Esophagus (tissue), 2 donors: ENCODE measurements at regions not wholly inside any gene's neighbourhood (a gene's known extent, or its start where the extent isn't known, plus 50 kb on each side); places are given as distances from the start of the nearest gene placed in this dataset.
"Not testable (repeated sequence)": the region's sequence is repeated elsewhere in the genome, so short reads cannot be mapped to it uniquely, and the experiment has no call there.

Source experiments
- H3K27ac ChIP-seq, 2 donors: one replicate each; pipeline ENCODE4 v1.5.1; 2013; ENCODE audit warnings: low read depth in 2 of 2, mild to moderate bottlenecking in 2 of 2, inconsistent platforms in 1 of 2, low read length in 1 of 2, moderate library complexity in 1 of 2
- H3K27me3 ChIP-seq, 2 donors: one replicate each; pipeline ENCODE4 v1.6.1; 2013; ENCODE audit warnings: low read length in 2 of 2, control low read depth in 1 of 2, mild to moderate bottlenecking in 1 of 2; ENCODE audit not compliant: insufficient read depth in 2 of 2, control insufficient read depth in 1 of 2
- H3K36me3 ChIP-seq, 2 donors: one replicate each; pipeline ENCODE4 v1.6.1; 2013; ENCODE audit warnings: low read length in 1 of 2; ENCODE audit not compliant: control insufficient read depth in 2 of 2, insufficient read depth in 2 of 2
- H3K4me1 ChIP-seq, 2 donors: one replicate each; pipeline ENCODE4 v1.6.1; 2013; ENCODE audit warnings: low read length in 1 of 2; ENCODE audit not compliant: control insufficient read depth in 2 of 2, insufficient read depth in 2 of 2
- H3K4me3 ChIP-seq, 2 donors: one replicate each; pipeline ENCODE4 v1.5.1; 2013; ENCODE audit warnings: low read length in 2 of 2, mild to moderate bottlenecking in 2 of 2, low read depth in 1 of 2, moderate library complexity in 1 of 2
- H3K9me3 ChIP-seq, 2 donors: one replicate each; pipeline ENCODE4 v1.6.1; 2013; ENCODE audit warnings: mild to moderate bottlenecking in 2 of 2, low read depth in 1 of 2, low read length in 1 of 2, moderate library complexity in 1 of 2; ENCODE audit not compliant: control insufficient read depth in 2 of 2, insufficient read depth in 1 of 2
- WGBS, 2 donors: extraction: QIAGEN DNeasy Blood & Tissue Kit; methylation state at CpG; one replicate each; pipeline ENCODE4 v1.1.7; 2013; 5-methylcytosine and 5-hydroxymethylcytosine counted together
- donor health status: healthy with polysubstance abuse.
- donor health status: Bipolar disorder and iron deficiency.

DNA sequence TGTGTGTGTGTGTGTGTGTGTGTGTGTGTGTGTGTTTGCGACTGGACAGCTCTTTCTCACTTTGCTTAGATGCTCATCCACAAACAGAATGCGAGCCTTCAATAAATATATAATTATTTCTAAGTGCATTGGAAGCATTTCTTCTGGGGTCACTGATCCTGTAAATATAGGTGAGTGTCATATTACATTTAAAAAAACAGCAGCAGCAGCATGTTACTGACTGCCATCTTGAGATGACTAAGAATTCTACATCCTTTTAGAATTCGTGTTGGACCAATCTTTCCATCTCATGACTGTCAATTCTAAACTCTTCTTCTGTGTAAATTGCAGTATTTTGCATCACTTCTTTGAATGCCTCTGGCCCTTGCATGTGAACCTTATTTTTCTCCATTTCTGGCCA lies 238.0 kb upstream of the DDI1 start:
- 75 to 84% methylated on average over 3 of the region's 3 CpGs for whole genome bisulfite sequencing, 2 donors
- no peaks in the 10 kb centered on the region for H3K9me3 ChIP-seq
- H3K4me3 ChIP-seq: no peak overlapping the region
- H3K27ac ChIP-seq: no peak overlapping the region
- H3K27me3 ChIP-seq: no peaks in the 10 kb centered on the region
- no peaks in the 10 kb centered on the region for H3K4me1 ChIP-seq
- H3K36me3 ChIP-seq: no peaks in the 10 kb centered on the region

DNA sequence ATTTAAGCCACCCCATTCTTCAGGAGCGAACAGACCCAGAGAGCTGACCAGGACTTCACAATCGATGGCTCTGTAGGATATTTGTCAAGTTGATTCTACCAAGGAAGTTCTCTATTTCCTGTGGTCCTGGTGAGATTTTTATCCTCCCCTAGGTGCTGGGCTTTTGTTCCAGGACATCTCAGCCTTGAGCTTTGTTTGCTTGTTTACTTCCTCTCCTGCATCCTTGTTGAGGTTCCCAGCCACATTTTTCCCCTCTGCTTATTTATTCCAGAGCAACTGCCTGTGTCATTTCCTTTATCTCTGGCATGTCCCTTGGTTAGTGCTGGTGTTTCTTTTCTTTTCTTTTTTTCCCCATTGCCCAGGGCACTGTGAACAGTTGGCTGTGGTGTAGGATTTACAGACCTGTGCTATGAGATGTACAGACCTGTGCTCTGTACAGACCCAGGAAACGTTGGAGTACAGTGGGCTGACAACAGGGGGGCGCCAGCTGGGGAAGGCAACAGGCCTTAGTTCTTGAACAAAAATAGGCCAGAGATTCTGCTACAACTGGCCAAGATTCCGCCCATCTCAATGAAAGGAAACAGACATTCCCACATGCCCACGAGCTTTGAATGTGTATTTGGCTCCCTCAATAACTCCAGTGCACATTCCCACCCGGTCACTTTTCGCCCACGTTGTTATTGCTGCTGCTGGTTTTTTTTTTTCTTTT lies 235.9 kb upstream of the DDI1 start:
- peak overlapping the region in 1 of 2 donors; percentile 4 for H3K27ac ChIP-seq

DNA sequence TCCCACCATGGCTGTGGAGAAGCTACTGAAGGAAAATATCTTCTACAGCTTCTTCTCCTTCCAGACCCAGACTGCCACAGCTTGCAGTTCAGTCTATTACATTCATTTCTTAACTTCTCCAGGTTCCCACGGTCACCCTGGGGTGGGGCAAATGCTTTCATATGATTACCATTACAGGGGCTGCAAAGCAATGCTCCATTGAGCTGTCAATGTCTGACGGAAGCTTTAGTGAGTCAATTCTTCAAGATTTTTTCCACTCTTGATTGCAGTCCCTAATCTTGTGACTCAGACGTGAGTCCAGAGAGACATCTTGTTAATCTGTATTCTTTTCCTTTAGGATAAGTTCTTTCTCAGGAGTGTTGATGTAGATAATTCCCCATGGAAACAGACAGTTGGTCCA lies 233.4 kb upstream of the DDI1 start:
- Histone ChIP-seq H3K36me3 (no peaks in the 10 kb centered on the region), H3K27me3 (no peaks in the 10 kb centered on the region), H3K9me3 (no peaks in the 10 kb centered on the region), H3K4me3 (no peak overlapping the region), H3K27ac (no peak overlapping the region), H3K4me1 (no peaks in the 10 kb centered on the region)
- WGBS, 2 donors: 67 to 79% methylated on average over 3 of the region's 3 CpGs

More for the DNA sequence above, 235.9 kb upstream of the DDI1 start:
- WGBS, 2 donors: 58 to 69% methylated on average over 9 of the region's 9 CpGs
- Histone ChIP-seq H3K4me3 (no peak overlapping the region), H3K36me3 (no peaks in the 10 kb centered on the region), H3K4me1 (no peaks in the 10 kb centered on the region), H3K27me3 (no peaks in the 10 kb centered on the region), H3K9me3 (no peaks in the 10 kb centered on the region)

DNA sequence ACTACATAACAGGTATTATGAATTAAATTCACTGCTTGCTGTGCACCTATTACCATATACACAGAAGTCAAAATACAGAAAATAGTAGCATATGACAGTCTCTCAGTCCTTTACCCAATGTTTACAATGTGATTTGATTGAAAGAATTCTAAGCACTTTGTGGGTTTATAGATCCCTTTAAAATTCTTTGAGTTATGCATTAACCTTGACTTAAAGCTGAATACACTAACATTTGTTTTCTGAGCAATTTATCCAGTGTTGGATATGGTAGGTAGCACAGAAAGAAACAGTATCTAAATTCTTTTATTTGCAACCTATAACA lies 230.8 kb upstream of the DDI1 start:
- Histone ChIP-seq H3K4me1 (no peaks in the 10 kb centered on the region), H3K27me3 (no peaks in the 10 kb centered on the region), H3K4me3 (no peak overlapping the region), H3K9me3 (no peaks in the 10 kb centered on the region), H3K27ac (no peak overlapping the region), H3K36me3 (no peaks in the 10 kb centered on the region)

DNA sequence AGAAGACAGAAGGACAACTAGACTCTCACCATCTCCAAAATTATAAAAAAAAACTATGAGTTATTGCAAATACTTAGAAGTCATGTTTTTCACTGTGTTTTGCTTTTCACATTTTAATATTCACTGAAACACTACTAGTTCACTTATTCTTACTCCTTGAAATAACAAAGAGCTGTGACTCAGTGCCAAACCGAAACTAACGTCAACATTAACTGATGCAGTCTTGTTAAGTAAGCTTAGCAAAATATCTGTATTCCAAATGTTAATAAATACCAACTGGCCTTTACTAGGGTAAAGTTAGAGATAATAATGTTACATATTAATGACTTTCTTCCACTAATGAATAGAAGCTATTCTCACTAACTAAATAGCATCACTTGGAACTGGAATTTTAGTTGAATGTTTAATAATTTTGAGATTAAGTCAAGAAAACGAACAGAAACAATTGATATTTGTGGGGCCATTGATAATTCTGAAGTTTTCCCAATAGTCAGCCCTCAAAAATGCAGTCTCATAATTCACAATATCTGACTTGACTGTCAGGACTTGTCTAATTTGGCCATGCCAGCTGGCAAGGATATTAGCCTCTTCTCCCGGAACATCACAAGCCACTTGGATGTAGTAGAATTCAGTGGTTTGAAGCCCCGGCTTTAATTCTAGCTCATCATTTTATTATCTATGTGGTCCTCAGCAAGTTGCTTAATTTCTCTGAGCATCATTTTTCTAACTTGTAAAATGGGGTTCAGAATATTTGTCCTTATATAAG lies 230.1 kb upstream of the DDI1 start:
- no peak overlapping the region for H3K27ac ChIP-seq
- no peaks in the 10 kb centered on the region for H3K4me1 ChIP-seq
- no peak overlapping the region for H3K4me3 ChIP-seq
- no peaks in the 10 kb centered on the region for H3K27me3 ChIP-seq
- no peaks in the 10 kb centered on the region for H3K36me3 ChIP-seq
- WGBS, 2 donors: 27 to 32% methylated on average over 5 of the region's 5 CpGs
- H3K9me3 ChIP-seq: no peaks in the 10 kb centered on the region

DNA sequence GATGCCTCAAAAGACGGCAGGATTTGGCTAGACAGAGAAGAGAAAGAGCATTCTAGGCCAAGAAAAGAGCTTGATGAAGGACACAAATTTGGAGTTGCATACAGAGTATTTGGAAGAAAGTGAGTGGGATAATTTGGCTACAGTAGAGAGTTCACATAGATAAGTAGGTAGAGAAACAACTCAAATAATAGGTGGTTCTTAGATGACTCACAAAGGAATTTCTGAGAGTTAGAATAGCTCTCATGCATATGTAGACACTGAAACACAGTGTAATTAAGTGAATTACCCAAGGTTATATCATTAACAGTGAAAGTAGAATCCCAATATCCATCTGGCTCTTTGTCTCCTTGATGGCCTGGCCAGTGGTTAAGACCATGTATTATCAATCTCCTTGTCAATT lies 228.6 kb upstream of the DDI1 start:
- no peak overlapping the region for H3K27ac ChIP-seq

DNA sequence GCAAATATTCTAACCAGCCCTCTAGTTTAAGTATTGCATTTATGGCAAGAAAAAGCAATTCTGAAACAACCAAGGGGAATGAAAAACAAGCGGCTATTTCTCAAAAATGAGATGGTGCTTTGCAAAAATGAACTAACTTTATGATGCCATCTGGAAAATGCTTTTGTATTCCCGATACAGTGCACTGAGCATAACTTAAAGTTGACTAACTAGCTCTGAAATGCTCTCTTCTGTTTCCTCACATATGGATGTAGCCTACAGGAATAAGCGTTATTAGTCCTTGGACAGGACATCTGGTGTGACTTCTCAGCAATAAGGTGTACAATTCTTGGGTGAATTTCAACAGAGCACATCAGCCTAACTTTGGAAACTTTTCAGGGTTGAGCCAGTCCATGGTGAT lies 228.2 kb upstream of the DDI1 start:
- Histone ChIP-seq H3K4me1 (no peaks in the 10 kb centered on the region), H3K9me3 (no peaks in the 10 kb centered on the region), H3K27ac (no peak overlapping the region), H3K27me3 (no peaks in the 10 kb centered on the region), H3K36me3 (no peaks in the 10 kb centered on the region), H3K4me3 (no peak overlapping the region)
- 88 to 95% methylated on average over 3 of the region's 3 CpGs for WGBS, 2 donors

More for the DNA sequence above, 228.6 kb upstream of the DDI1 start:
- H3K4me3 ChIP-seq: no peak overlapping the region
- no peaks in the 10 kb centered on the region for H3K4me1 ChIP-seq
- no peaks in the 10 kb centered on the region for H3K36me3 ChIP-seq
- H3K9me3 ChIP-seq: no peaks in the 10 kb centered on the region
- H3K27me3 ChIP-seq: no peaks in the 10 kb centered on the region
- 42 to 58% methylated on average over 1 of the region's 1 CpG for WGBS, 2 donors

DNA sequence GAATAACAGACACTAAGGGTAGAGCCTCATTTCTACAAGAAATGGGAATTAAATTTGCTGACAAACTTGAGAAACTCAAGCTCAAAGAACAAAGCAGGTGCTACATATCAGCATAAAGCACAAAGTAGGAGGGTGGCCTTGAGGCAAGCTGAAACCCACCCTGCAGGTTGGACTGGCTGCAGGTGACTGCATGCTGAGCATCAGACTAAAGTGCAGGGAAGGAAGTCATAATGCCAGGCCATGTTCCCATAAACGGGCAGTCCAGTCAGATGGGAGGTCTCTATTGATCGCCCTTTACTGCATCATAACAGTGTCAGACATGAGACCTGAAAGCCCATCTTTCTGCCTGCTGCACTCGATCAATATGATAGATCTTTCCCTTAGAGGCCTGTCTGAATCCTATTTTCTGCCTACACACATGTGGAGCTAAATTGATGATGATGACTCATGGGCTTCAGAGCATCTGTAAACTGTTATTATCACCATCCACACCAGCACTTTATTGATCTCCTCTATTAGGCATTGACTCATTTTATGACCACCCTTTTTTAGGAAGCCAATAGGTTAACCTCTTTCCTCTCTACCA lies 224.5 kb upstream of the DDI1 start:
- H3K27me3 ChIP-seq: no peaks in the 10 kb centered on the region
- WGBS, 2 donors: 68 to 73% methylated on average over 3 of the region's 3 CpGs
- no peaks in the 10 kb centered on the region for H3K9me3 ChIP-seq
- H3K36me3 ChIP-seq: no peaks in the 10 kb centered on the region
- no peak overlapping the region for H3K27ac ChIP-seq
- no peak overlapping the region for H3K4me3 ChIP-seq
- no peaks in the 10 kb centered on the region for H3K4me1 ChIP-seq

DNA sequence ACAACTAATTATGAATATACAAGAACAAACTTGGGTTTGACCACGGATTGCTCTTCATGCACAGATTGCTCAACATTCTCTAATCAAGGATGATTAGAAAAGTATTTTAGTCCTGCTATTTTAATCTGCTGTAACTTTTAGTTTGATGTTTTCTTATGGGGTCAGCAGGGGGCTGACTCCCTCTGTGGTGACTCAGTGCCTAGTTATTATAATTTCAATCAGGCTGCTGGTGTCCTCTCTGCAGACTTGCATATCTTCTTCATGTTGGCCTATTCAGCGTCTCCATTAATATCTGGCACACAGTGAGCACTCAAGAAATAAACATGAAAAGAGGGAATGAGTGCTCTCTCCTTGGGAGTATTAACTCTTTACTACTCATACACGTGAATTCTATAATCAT lies 223.8 kb upstream of the DDI1 start:
- WGBS, 2 donors: 74 to 85% methylated on average over 3 of the region's 3 CpGs

DNA sequence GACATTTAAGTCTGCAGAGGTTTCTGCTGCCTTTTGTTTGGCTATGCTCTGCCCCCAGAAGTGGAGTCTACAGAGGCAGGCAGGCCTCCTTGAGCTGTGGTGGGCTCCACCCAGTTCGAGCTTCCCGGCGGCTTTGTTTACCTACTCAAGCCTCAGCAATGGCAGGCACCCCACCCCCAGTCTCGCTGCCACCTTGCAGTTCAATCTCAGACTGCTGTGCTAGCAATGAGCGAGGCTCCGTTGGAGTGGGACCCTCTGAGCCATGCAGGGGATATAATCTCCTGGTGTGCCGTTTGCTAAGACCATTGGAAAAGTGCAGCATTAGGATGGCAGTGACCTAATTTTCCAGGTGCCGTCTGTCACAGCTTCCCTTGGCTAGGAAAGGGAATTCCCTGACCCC lies 216.1 kb upstream of the DDI1 start:
- WGBS, 2 donors: 89% methylated on average over 8 of the region's 8 CpGs

More for the DNA sequence above, 223.8 kb upstream of the DDI1 start:
- Histone ChIP-seq H3K36me3 (no peaks in the 10 kb centered on the region), H3K27ac (no peak overlapping the region), H3K9me3 (no peaks in the 10 kb centered on the region), H3K4me1 (no peaks in the 10 kb centered on the region), H3K4me3 (no peak overlapping the region), H3K27me3 (no peaks in the 10 kb centered on the region)

More for the DNA sequence above, 216.1 kb upstream of the DDI1 start:
- H3K36me3 ChIP-seq, H3K27ac ChIP-seq, H3K4me3 ChIP-seq, H3K27me3 ChIP-seq, H3K9me3 ChIP-seq, H3K4me1 ChIP-seq: not testable (repeated sequence)
